ENCODE measurements at regions not wholly inside any gene's neighbourhood (a gene's known extent, or its start where the extent isn't known, plus 50 kb on each side); places are given as distances from the start of the nearest gene placed in this dataset.

GRCh38 chr2:223542501-223542900 lies 59.7 kb downstream of the SCG2 start (continued):
- TF ChIP-seq BACH1 (IDR thresholded peaks at IDR 0.05; ENCODE audit: low read length) (no peak), TBP (IDR thresholded peaks at IDR 0.05; ENCODE audit: low read depth, low read length) (no peak), RAD21 (IDR thresholded peaks at IDR 0.05 in 1 of 2, conservative IDR thresholded peaks at IDR 0.05 in 1 of 2; ENCODE audit: low read depth in 2 of 2, low read length in 2 of 2) (no peak), SP2 (IDR thresholded peaks at IDR 0.05; ENCODE audit: low read length) (no peak), CBX8 (IDR thresholded peaks at IDR 0.05; ENCODE audit: borderline replicate concordance, low read depth, low read length) (no peak)
- TF ChIP-seq, protein P1, sequence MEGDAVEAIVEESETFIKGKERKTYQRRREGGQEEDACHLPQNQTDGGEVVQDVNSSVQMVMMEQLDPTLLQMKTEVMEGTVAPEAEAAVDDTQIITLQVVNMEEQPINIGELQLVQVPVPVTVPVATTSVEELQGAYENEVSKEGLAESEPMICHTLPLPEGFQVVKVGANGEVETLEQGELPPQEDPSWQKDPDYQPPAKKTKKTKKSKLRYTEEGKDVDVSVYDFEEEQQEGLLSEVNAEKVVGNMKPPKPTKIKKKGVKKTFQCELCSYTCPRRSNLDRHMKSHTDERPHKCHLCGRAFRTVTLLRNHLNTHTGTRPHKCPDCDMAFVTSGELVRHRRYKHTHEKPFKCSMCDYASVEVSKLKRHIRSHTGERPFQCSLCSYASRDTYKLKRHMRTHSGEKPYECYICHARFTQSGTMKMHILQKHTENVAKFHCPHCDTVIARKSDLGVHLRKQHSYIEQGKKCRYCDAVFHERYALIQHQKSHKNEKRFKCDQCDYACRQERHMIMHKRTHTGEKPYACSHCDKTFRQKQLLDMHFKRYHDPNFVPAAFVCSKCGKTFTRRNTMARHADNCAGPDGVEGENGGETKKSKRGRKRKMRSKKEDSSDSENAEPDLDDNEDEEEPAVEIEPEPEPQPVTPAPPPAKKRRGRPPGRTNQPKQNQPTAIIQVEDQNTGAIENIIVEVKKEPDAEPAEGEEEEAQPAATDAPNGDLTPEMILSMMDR (IDR thresholded peaks at IDR 0.05; ENCODE audit: control extremely low read depth in 1 of 3, insufficient read depth in 1 of 3, low read depth in 1 of 3, low read length in 3 of 3), result no peak

Measured in H1 (cell line).